ENCODE measurements at regions not wholly inside any gene's neighbourhood (a gene's known extent, or its start where the extent isn't known, plus 50 kb on each side); places are given as distances from the start of the nearest gene placed in this dataset.
A peak's percentile ranks its signal among the peaks of the same experiment; 100 is the strongest.

GRCh38 chr2:134087371-134087921 is 166.4 kb upstream of the MGAT5 start:
- FAIRE-seq, result no peak

GRCh38 chr2:134089454-134089853 is 164.4 kb upstream of the MGAT5 start:
- no peak for FAIRE-seq

GRCh38 chr2:134097740-134098139 is 156.1 kb upstream of the MGAT5 start:
- FAIRE-seq, result no peak

GRCh38 chr2:134098321-134098720 is 155.6 kb upstream of the MGAT5 start:
- no peak for FAIRE-seq

- no peak for FAIRE-seq
These were observed 154.6 kb upstream of the MGAT5 start for GRCh38 chr2:134099273-134099672.

GRCh38 chr2:134103196-134103595 is 150.7 kb upstream of the MGAT5 start:
- FAIRE-seq, result no peak

GRCh38 chr2:134104754-134105153 is 149.1 kb upstream of the MGAT5 start:
- FAIRE-seq, result no peak

GRCh38 chr2:134107402-134107801 is 146.5 kb upstream of the MGAT5 start:
- FAIRE-seq, result no peak

GRCh38 chr2:134108113-134108512 is 145.8 kb upstream of the MGAT5 start:
- FAIRE-seq, result no peak

GRCh38 chr2:134109246-134109645 is 144.6 kb upstream of the MGAT5 start:
- FAIRE-seq, result no peak

GRCh38 chr2:134109725-134110124 is 144.1 kb upstream of the MGAT5 start:
- FAIRE-seq, result no peak

GRCh38 chr2:134110532-134110931 is 143.3 kb upstream of the MGAT5 start:
- no peak for FAIRE-seq

- no peak for FAIRE-seq
These were observed 136.2 kb upstream of the MGAT5 start for GRCh38 chr2:134117676-134118075.

GRCh38 chr2:134118279-134119116 is 135.4 kb upstream of the MGAT5 start:
- peak; percentile 80 for FAIRE-seq

- no peak for FAIRE-seq
These were observed 134.7 kb upstream of the MGAT5 start for GRCh38 chr2:134119117-134119712.

GRCh38 chr2:134119713-134120405 is 134.0 kb upstream of the MGAT5 start:
- FAIRE-seq, result peak; percentile 43

- FAIRE-seq, result no peak
These were observed 133.5 kb upstream of the MGAT5 start for GRCh38 chr2:134120406-134120732.

- FAIRE-seq, result no peak
These were observed 132.9 kb upstream of the MGAT5 start for GRCh38 chr2:134120733-134121630.

GRCh38 chr2:134122610-134123009 is 131.3 kb upstream of the MGAT5 start:
- FAIRE-seq, result no peak

GRCh38 chr2:134123332-134123731 is 130.5 kb upstream of the MGAT5 start:
- FAIRE-seq, result no peak

GRCh38 chr2:134124047-134124753 is 129.7 kb upstream of the MGAT5 start:
- FAIRE-seq, result no peak

- no peak for FAIRE-seq
These were observed 126.4 kb upstream of the MGAT5 start for GRCh38 chr2:134127496-134127895.
